Body of pancreas (tissue), 4 donors: ENCODE measurements at regions not wholly inside any gene's neighbourhood (a gene's known extent, or its start where the extent isn't known, plus 50 kb on each side); places are given as distances from the start of the nearest gene placed in this dataset.

Source experiments
- ATAC-seq: fragments of 150-250 bp; one replicate; pipeline ENCODE4 v1.9.1; 2016
- DNase-seq, 4 donors: peaks; one replicate each; pipeline ENCODE4 v3.0.0-alpha.2; 2019
- H3K27ac ChIP-seq, 4 donors: fragments of 200-600 bp; sonication (generic); 1 replicate in 3 of 4; 2 replicates in 1 of 4; pipeline versions ENCODE4 v1.5.1 to v1.6.1; 2016 to 2019; ENCODE audit warnings: mild to moderate bottlenecking in 1 of 4, mixed read lengths in 1 of 4, moderate library complexity in 1 of 4
- H3K27me3 ChIP-seq, 2 donors: fragments of 200-600 bp; sonication (generic); one replicate each; pipeline ENCODE4 v1.6.0; 2016; ENCODE audit warnings: mild to moderate bottlenecking in 1 of 2
- H3K36me3 ChIP-seq, 2 donors: fragments of 200-600 bp; sonication (generic); replicated peaks in 1 of 2; 2 replicates each; pipeline ENCODE4 v1.5.1; 2016; ENCODE audit warnings: low read depth in 2 of 2; ENCODE audit not compliant: insufficient read depth in 1 of 2
- H3K4me1 ChIP-seq: fragments of 200-600 bp; sonication (generic); one replicate; pipeline ENCODE4 v1.6.0; 2016
- H3K4me3 ChIP-seq, 2 donors: fragments of 200-600 bp; sonication (generic); 1 replicate in 1 of 2; 2 replicates in 1 of 2; pipeline ENCODE4 v1.5.1; 2016 to 2019
- H3K9me3 ChIP-seq, 3 donors: fragments of 200-600 bp; sonication (generic); 1 replicate in 2 of 3; 2 replicates in 1 of 3; pipeline ENCODE4 v1.5.1; 2016
- CTCF ChIP-seq, 7 experiments: fragments of 450-650 bp in 4 of 7; fragments of 200-600 bp in 3 of 7; sonication (generic) in 3 of 7; IDR thresholded peaks; one replicate each; pipeline ENCODE4 v1.5.1; 2016 to 2019; ENCODE audit warnings: antibody characterized with exemption in 7 of 7
- POLR2A ChIP-seq, 3 donors: fragments of 450-650 bp; IDR thresholded peaks; one replicate each; pipeline ENCODE4 v1.6.1; 2016; ENCODE audit warnings: antibody characterized with exemption in 3 of 3, mild to moderate bottlenecking in 2 of 3
- WGBS, 2 donors: methylation state at CpG; one replicate each; pipeline ENCODE4 v1.1.5; 2017; 5-methylcytosine and 5-hydroxymethylcytosine counted together
- intact Hi-C: fragments of 100-400 bp; cut with DNase I; formaldehyde crosslinking; loops from one replicate; pipeline ENCODE4 v1.15.1; 2023

DNA sequence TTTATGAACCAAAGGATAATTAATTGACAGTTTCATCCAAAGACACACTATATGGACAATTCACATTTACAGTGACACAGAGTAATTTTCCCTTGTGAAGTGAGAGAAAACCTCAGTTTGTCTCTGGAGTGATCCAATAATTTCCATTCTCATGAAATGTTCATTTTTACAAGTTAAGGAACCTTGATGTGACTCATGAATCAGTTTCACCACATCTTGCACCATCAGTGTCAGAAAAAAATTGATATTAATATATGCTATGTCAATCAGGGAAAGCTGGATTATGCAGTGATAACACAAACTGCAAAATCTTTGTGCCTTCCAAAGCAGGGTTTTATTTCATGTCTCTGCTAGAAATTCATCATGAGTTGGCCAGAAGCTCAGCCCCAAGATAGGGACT, 348.1 kb downstream of the ARPP21 start:
- Histone ChIP-seq H3K27me3 (no peaks in the 10 kb centered on the region), H3K9me3 (no peaks in the 10 kb centered on the region), H3K36me3 (no peaks in the 10 kb centered on the region), H3K4me1 (no peaks in the 10 kb centered on the region), H3K4me3 (no peak overlapping the region), H3K27ac (no peak overlapping the region)
- TF ChIP-seq CTCF (IDR thresholded peaks at IDR 0.05) (no peak), POLR2A (IDR thresholded peaks at IDR 0.05) (no peak)
- ATAC-seq (no peak), DNase-seq (no peak)
- intact Hi-C loops = no loop called here

GRCh38 chr3:35992041-35992440, 352.7 kb downstream of the ARPP21 start:
- intact Hi-C loops = no loop called here
- no peak for ATAC-seq

GRCh38 chr3:36011791-36012190, 368.5 kb upstream of the STAC start:
- DNase-seq = no peak
- WGBS, 2 donors = 71 to 72% methylated on average over 2 of the region's 2 CpGs
- H3K36me3 ChIP-seq = no peaks in the 10 kb centered on the region
- no peak overlapping the region for H3K27ac ChIP-seq
- TF ChIP-seq CTCF (IDR thresholded peaks at IDR 0.05) (no peak), POLR2A (IDR thresholded peaks at IDR 0.05) (no peak)
- no peaks in the 10 kb centered on the region for H3K27me3 ChIP-seq
- peaks cover 0 to 11% (median 0%) of the 10 kb centered on the region in 3 donors for H3K9me3 ChIP-seq
- intact Hi-C loops = no loop called here
- no peak for ATAC-seq
- H3K4me3 ChIP-seq = no peak overlapping the region
- no peaks in the 10 kb centered on the region for H3K4me1 ChIP-seq

More at GRCh38 chr3:35992041-35992440, 352.7 kb downstream of the ARPP21 start:
- Histone ChIP-seq H3K9me3 (no peaks in the 10 kb centered on the region), H3K4me1 (no peaks in the 10 kb centered on the region), H3K27ac (no peak overlapping the region), H3K36me3 (no peaks in the 10 kb centered on the region), H3K27me3 (no peaks in the 10 kb centered on the region), H3K4me3 (no peak overlapping the region)
- DNase-seq = no peak
- 64 to 76% methylated on average over 2 of the region's 2 CpGs for WGBS, 2 donors
- TF ChIP-seq POLR2A (IDR thresholded peaks at IDR 0.05) = no peak
- no peak for TF ChIP-seq CTCF (IDR thresholded peaks at IDR 0.05)

DNA sequence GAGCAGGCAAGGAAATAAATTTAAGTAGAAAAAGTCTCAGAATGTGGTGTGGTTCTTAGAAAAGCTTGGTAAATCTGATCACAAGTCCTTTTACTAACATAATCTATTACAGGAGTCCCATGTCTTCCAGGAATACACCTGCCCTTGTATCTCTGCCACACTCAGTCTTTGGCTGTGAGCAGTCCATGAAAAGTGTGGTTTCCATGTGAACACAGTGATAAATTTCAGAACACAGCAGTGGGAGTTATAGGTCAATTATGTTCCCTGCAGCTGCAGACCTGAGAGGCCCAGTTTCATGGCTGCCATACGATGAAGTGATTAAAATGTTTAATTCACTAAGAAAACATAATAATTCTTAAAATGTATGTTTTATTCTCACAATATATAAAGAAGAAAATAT, 366.9 kb upstream of the STAC start:
- H3K27me3 ChIP-seq = peaks cover 0 to 6% of the 10 kb centered on the region in 2 donors
- H3K4me3 ChIP-seq = no peak overlapping the region
- WGBS, 2 donors = 19 to 52% methylated on average over 1 of the region's 1 CpG
- H3K9me3 ChIP-seq = peaks cover 0 to 4% (median 0%) of the 10 kb centered on the region in 3 donors
- no peaks in the 10 kb centered on the region for H3K4me1 ChIP-seq
- no peaks in the 10 kb centered on the region for H3K36me3 ChIP-seq
- TF ChIP-seq POLR2A (IDR thresholded peaks at IDR 0.05) (no peak), CTCF (IDR thresholded peaks at IDR 0.05) (no peak)
- intact Hi-C loops = no loop called here
- H3K27ac ChIP-seq = no peak overlapping the region
- DNase-seq (no peak), ATAC-seq (no peak)

GRCh38 chr3:36025232-36025631, 355.1 kb upstream of the STAC start:
- no peak for DNase-seq
- no peaks in the 10 kb centered on the region for H3K9me3 ChIP-seq
- H3K27me3 ChIP-seq = no peaks in the 10 kb centered on the region
- no peak overlapping the region for H3K4me3 ChIP-seq
- no peaks in the 10 kb centered on the region for H3K36me3 ChIP-seq
- TF ChIP-seq POLR2A (IDR thresholded peaks at IDR 0.05) (no peak), CTCF (IDR thresholded peaks at IDR 0.05) (no peak)
- no peaks in the 10 kb centered on the region for H3K4me1 ChIP-seq
- ATAC-seq = no peak
- WGBS, 2 donors = 61 to 75% methylated on average over 3 of the region's 3 CpGs
- intact Hi-C loops = no loop called here
- no peak overlapping the region for H3K27ac ChIP-seq
